ENCODE measurements at regions not wholly inside any gene's neighbourhood (a gene's known extent, or its start where the extent isn't known, plus 50 kb on each side); places are given as distances from the start of the nearest gene placed in this dataset.

GRCh38 chr13:111875915-111876314, 191.0 kb upstream of the SOX1 start:
- no peaks in the 10 kb centered on the region for H3K36me3 ChIP-seq
- no peak overlapping the region for H3K27ac ChIP-seq
- DNase-seq = no peak
- no peak for TF ChIP-seq POLR2A (IDR thresholded peaks at IDR 0.05)
- no peak for TF ChIP-seq CTCF (IDR thresholded peaks at IDR 0.05)
- H3K9me3 ChIP-seq = no peaks in the 10 kb centered on the region
- WGBS, 2 donors = 71 to 74% methylated on average over 3 to 7 of the region's 7 CpGs
- H3K4me1 ChIP-seq = no peaks in the 10 kb centered on the region
- H3K4me3 ChIP-seq (replicated peaks in 1 of 3) = no peak overlapping the region
- intact Hi-C loops (cut with DNase I) = no loop called here
- no peaks in the 10 kb centered on the region for H3K27me3 ChIP-seq

- 71 to 77% methylated on average over 4 of the region's 4 CpGs for WGBS, 2 donors
- intact Hi-C loops (cut with DNase I) = no loop called here
- no peak overlapping the region for H3K4me3 ChIP-seq (replicated peaks in 1 of 3)
- H3K4me1 ChIP-seq = no peaks in the 10 kb centered on the region
- H3K27me3 ChIP-seq = no peaks in the 10 kb centered on the region
- no peak for DNase-seq
- no peak overlapping the region for H3K27ac ChIP-seq
- H3K36me3 ChIP-seq = no peaks in the 10 kb centered on the region
- no peaks in the 10 kb centered on the region for H3K9me3 ChIP-seq
- TF ChIP-seq CTCF (IDR thresholded peaks at IDR 0.05) (no peak), POLR2A (IDR thresholded peaks at IDR 0.05) (no peak)
Measured at GRCh38 chr13:111876506-111876905, 190.4 kb upstream of the SOX1 start.

GRCh38 chr13:111877906-111878305, 189.0 kb upstream of the SOX1 start:
- intact Hi-C loops (cut with DNase I) = no loop called here
- Histone ChIP-seq H3K4me1 (no peaks in the 10 kb centered on the region), H3K36me3 (no peaks in the 10 kb centered on the region), H3K27ac (no peak overlapping the region), H3K27me3 (no peaks in the 10 kb centered on the region), H3K9me3 (no peaks in the 10 kb centered on the region), H3K4me3 (replicated peaks in 1 of 3) (no peak overlapping the region)
- WGBS, 2 donors = 85 to 88% methylated on average over 12 of the region's 12 CpGs
- no peak for TF ChIP-seq CTCF (IDR thresholded peaks at IDR 0.05)
- TF ChIP-seq POLR2A (IDR thresholded peaks at IDR 0.05) = no peak
- DNase-seq = no peak

GRCh38 chr13:111879719-111880118, 187.2 kb upstream of the SOX1 start:
- no peak for DNase-seq
- H3K36me3 ChIP-seq = no peaks in the 10 kb centered on the region
- H3K27ac ChIP-seq = no peak overlapping the region
- no peaks in the 10 kb centered on the region for H3K27me3 ChIP-seq
- TF ChIP-seq CTCF (IDR thresholded peaks at IDR 0.05) (no peak), POLR2A (IDR thresholded peaks at IDR 0.05) (no peak)
- 51 to 56% methylated on average over 5 of the region's 5 CpGs for WGBS, 2 donors
- intact Hi-C loops (cut with DNase I) = no loop called here
- H3K9me3 ChIP-seq = no peaks in the 10 kb centered on the region
- H3K4me1 ChIP-seq = no peaks in the 10 kb centered on the region
- no peak overlapping the region for H3K4me3 ChIP-seq (replicated peaks in 1 of 3)

GRCh38 chr13:111880185-111880584, 186.8 kb upstream of the SOX1 start:
- Histone ChIP-seq H3K36me3 (no peaks in the 10 kb centered on the region), H3K4me3 (replicated peaks in 1 of 3) (no peak overlapping the region), H3K27ac (no peak overlapping the region), H3K27me3 (no peaks in the 10 kb centered on the region), H3K9me3 (no peaks in the 10 kb centered on the region), H3K4me1 (no peaks in the 10 kb centered on the region)
- no peak for TF ChIP-seq CTCF (IDR thresholded peaks at IDR 0.05)
- TF ChIP-seq POLR2A (IDR thresholded peaks at IDR 0.05) = no peak
- no peak for DNase-seq
- WGBS, 2 donors = 78 to 81% methylated on average over 5 to 6 of the region's 6 CpGs
- intact Hi-C loops (cut with DNase I) = no loop called here

Data from thyroid gland (tissue), 4 donors.